NOMO-1 (cell line): ENCODE measurements at regions not wholly inside any gene's neighbourhood (a gene's known extent, or its start where the extent isn't known, plus 50 kb on each side); places are given as distances from the start of the nearest gene placed in this dataset.

ENCODE experiments used
- DNase-seq, 2 experiments: peaks; one replicate each; lab custom pipeline; 2025; ENCODE audit not compliant: unreplicated experiment in 2 of 2; lab: John Stamatoyannopoulos, UW

GRCh38 chr14:50036637-50037036 lies 79.7 kb downstream of the VCPKMT start:
- no peak for DNase-seq

- no peak for DNase-seq
These were observed 79.1 kb downstream of the VCPKMT start for GRCh38 chr14:50037240-50037639.

- peak in 1 of 2 experiments; percentile 35 for DNase-seq
These were observed 78.5 kb downstream of the VCPKMT start for GRCh38 chr14:50037852-50038251.

GRCh38 chr14:50038398-50039119 lies 77.8 kb downstream of the VCPKMT start:
- DNase-seq: peak; percentile 84 to 92

GRCh38 chr14:50039120-50039517 lies 77.3 kb downstream of the VCPKMT start:
- DNase-seq: no peak

GRCh38 chr14:50039734-50040400 lies 76.5 kb downstream of the VCPKMT start:
- DNase-seq: peak; percentile 42 to 60

GRCh38 chr14:50040401-50040775 lies 76.0 kb downstream of the VCPKMT start:
- DNase-seq: peak; percentile 77 to 83

GRCh38 chr14:50040895-50041465 lies 75.4 kb downstream of the VCPKMT start:
- no peak for DNase-seq

- no peak for DNase-seq
These were observed 74.4 kb downstream of the VCPKMT start for GRCh38 chr14:50041980-50042379.

- DNase-seq: no peak
These were observed 72.2 kb downstream of the VCPKMT start for GRCh38 chr14:50044042-50044651.

GRCh38 chr14:50045039-50045711 lies 71.2 kb downstream of the VCPKMT start:
- peak; percentile 48 to 55 for DNase-seq

- no peak for DNase-seq
These were observed 70.5 kb downstream of the VCPKMT start for GRCh38 chr14:50045837-50046236.

GRCh38 chr14:50047274-50047676 lies 69.1 kb downstream of the VCPKMT start:
- DNase-seq: peak in 1 of 2 experiments; percentile 56

GRCh38 chr14:50049093-50049492 lies 67.3 kb downstream of the VCPKMT start:
- no peak for DNase-seq

GRCh38 chr14:50049703-50050570 lies 66.4 kb downstream of the VCPKMT start:
- no peak for DNase-seq

- DNase-seq: no peak
These were observed 65.3 kb downstream of the VCPKMT start for GRCh38 chr14:50051106-50051505.

GRCh38 chr14:50051706-50052105 lies 64.7 kb downstream of the VCPKMT start:
- no peak for DNase-seq

- DNase-seq: no peak
These were observed 63.9 kb downstream of the VCPKMT start for GRCh38 chr14:50052517-50052916.

GRCh38 chr14:50053935-50054334 lies 62.4 kb downstream of the VCPKMT start:
- no peak for DNase-seq
